OCI-LY7 (cell line): ENCODE measurements at regions not wholly inside any gene's neighbourhood (a gene's known extent, or its start where the extent isn't known, plus 50 kb on each side); places are given as distances from the start of the nearest gene placed in this dataset.

Source experiments
- BruUV-seq: library from RNA; stranded (reverse); fragments of 400-500 nt; replicated peaks from 2 replicates; lab custom pipeline; 2021; lab: Mats Ljungman, UMichigan
- CTCF ChIA-PET: fragments of 300-600 bp; sonication (Branson Sonifier 250); formaldehyde crosslinking; loops from one replicate; lab custom pipeline; 2022; ENCODE audit warnings: antibody characterized with exemption; ENCODE audit not compliant: unreplicated experiment; lab: Charles Lee
- POLR2A ChIA-PET: fragments of 300-600 bp; sonication (Branson Sonifier 250); formaldehyde crosslinking; loops from one replicate; lab custom pipeline; 2022; ENCODE audit warnings: antibody characterized with exemption; lab: Charles Lee
- DNase-seq: peaks from one replicate; pipeline ENCODE4 v3.0.0-alpha.2; 2015; ENCODE audit warnings: low spot score
- H2AFZ ChIP-seq: fragments of 200-600 bp; sonication (generic), shearing (Covaris generic); 2 replicates; pipeline ENCODE4 v1.6.1; 2014; ENCODE audit warnings: mild to moderate bottlenecking, antibody characterized with exemption, low read length, moderate library complexity
- H3K27ac ChIP-seq: fragments of 200-600 bp; sonication (generic); 2 replicates; pipeline ENCODE4 v1.5.1; 2014; ENCODE audit warnings: mixed run types, low read depth, mild to moderate bottlenecking, moderate library complexity, low read length, inconsistent platforms; ENCODE audit not compliant: poor library complexity, severe bottlenecking
- H3K36me3 ChIP-seq: fragments of 200-600 bp; sonication (generic); 2 replicates; pipeline ENCODE4 v1.6.1; 2014; ENCODE audit warnings: mild to moderate bottlenecking, antibody characterized with exemption, low read length, moderate library complexity, mixed read lengths; ENCODE audit not compliant: insufficient read depth
- H3K4me1 ChIP-seq: fragments of 200-600 bp; sonication (generic); 2 replicates; pipeline ENCODE4 v1.5.1; 2014; ENCODE audit warnings: mild to moderate bottlenecking, low read length; ENCODE audit not compliant: insufficient read depth, poor library complexity, severe bottlenecking
- H3K4me2 ChIP-seq: fragments of 200-600 bp; sonication (generic); 2 replicates; pipeline ENCODE4 v1.6.1; 2014; ENCODE audit warnings: mild to moderate bottlenecking, low read length
- H3K4me3 ChIP-seq: fragments of 200-600 bp; sonication (generic); 2 replicates; pipeline ENCODE4 v1.5.1; 2014; ENCODE audit warnings: mild to moderate bottlenecking, low read depth, low read length; ENCODE audit not compliant: poor library complexity, severe bottlenecking
- H3K79me2 ChIP-seq: fragments of 200-600 bp; sonication (generic); 2 replicates; pipeline ENCODE4 v1.6.1; 2016; ENCODE audit warnings: low read depth, mild to moderate bottlenecking, low read length, moderate library complexity, mixed read lengths; ENCODE audit not compliant: insufficient read depth
- H3K9me2 ChIP-seq: fragments of 200-600 bp; sonication (generic); 2 replicates; pipeline ENCODE4 v1.6.1; 2016; ENCODE audit warnings: mild to moderate bottlenecking, low read length, mixed read lengths; ENCODE audit not compliant: insufficient read depth
- H3K9me3 ChIP-seq: fragments of 200-600 bp; sonication (generic); 2 replicates; pipeline ENCODE4 v1.6.1; 2014; ENCODE audit warnings: mild to moderate bottlenecking, mixed run types, low read length, mixed read lengths
- H4K20me1 ChIP-seq: fragments of 200-600 bp; sonication (generic); 2 replicates; pipeline ENCODE4 v1.6.1; 2014; ENCODE audit warnings: mild to moderate bottlenecking, antibody characterized with exemption, low read length, moderate library complexity, mixed read lengths; ENCODE audit not compliant: insufficient read depth
- CTCF ChIP-seq: fragments of 200-600 bp; sonication (generic); conservative IDR thresholded peaks from 2 replicates; pipeline ENCODE4 v1.5.1; 2014; ENCODE audit warnings: mild to moderate bottlenecking, antibody characterized with exemption, low read length, moderate library complexity, mixed read lengths
- EZH2phosphoT487 ChIP-seq: fragments of 200-600 bp; sonication (generic); IDR thresholded peaks from 2 replicates; pipeline ENCODE4 v1.6.1; 2018; ENCODE audit warnings: low read depth, borderline replicate concordance, mild to moderate bottlenecking, mixed run types, antibody characterized with exemption, low read length, moderate library complexity, mixed read lengths
- intact Hi-C: fragments of 100-400 bp; cut with micrococcal nuclease; formaldehyde crosslinking; loops from one replicate; pipeline ENCODE4 v1.10.0; 2022; ENCODE audit not compliant: unreplicated experiment

GRCh38 chr1:83709662-83710061 lies 289.3 kb downstream of the TTLL7 start:
- no peak for TF ChIP-seq EZH2phosphoT487
- TF ChIP-seq CTCF = no peak
- CTCF ChIA-PET = no interaction called here
- no peak overlapping the region for H3K4me3 ChIP-seq
- POLR2A ChIA-PET = interaction anchor here (0.5 to 0.6 kb wide), 2 partner anchors 24 to 209 kb away, joined by 3 read pairs; no protein-coding TSS in a partner anchor
- BruUV-seq = no TSS peak
- H3K79me2 ChIP-seq = no peaks in the 10 kb centered on the region
- no peak overlapping the region for H2AFZ ChIP-seq
- no peaks in the 10 kb centered on the region for H4K20me1 ChIP-seq
- no peak for DNase-seq
- H3K36me3 ChIP-seq = no peaks in the 10 kb centered on the region
- no peaks in the 10 kb centered on the region for H3K9me3 ChIP-seq
- no peaks in the 10 kb centered on the region for H3K9me2 ChIP-seq
- H3K4me1 ChIP-seq = no peaks in the 10 kb centered on the region
- H3K27ac ChIP-seq = no peak overlapping the region
- no peak overlapping the region for H3K4me2 ChIP-seq
- intact Hi-C loops = no loop called here

GRCh38 chr1:83706354-83706938 lies 292.5 kb downstream of the TTLL7 start:
- BruUV-seq = no TSS peak
- H3K4me3 ChIP-seq = no peak overlapping the region
- no peaks in the 10 kb centered on the region for H3K9me2 ChIP-seq
- H3K4me1 ChIP-seq = no peaks in the 10 kb centered on the region
- no peak overlapping the region for H3K27ac ChIP-seq
- no peaks in the 10 kb centered on the region for H3K36me3 ChIP-seq
- no peaks in the 10 kb centered on the region for H3K9me3 ChIP-seq
- no peak for DNase-seq
- no peak overlapping the region for H2AFZ ChIP-seq
- POLR2A ChIA-PET = no interaction called here
- H3K4me2 ChIP-seq = no peak overlapping the region
- H4K20me1 ChIP-seq = no peaks in the 10 kb centered on the region
- CTCF ChIA-PET = no interaction called here
- no peaks in the 10 kb centered on the region for H3K79me2 ChIP-seq
- TF ChIP-seq EZH2phosphoT487 (no peak), CTCF (no peak)
- intact Hi-C loops = no loop called here

- Histone ChIP-seq H4K20me1 (no peaks in the 10 kb centered on the region), H3K4me2 (no peak overlapping the region), H3K4me3 (no peak overlapping the region), H3K9me3 (no peaks in the 10 kb centered on the region), H3K9me2 (no peaks in the 10 kb centered on the region), H2AFZ (no peak overlapping the region), H3K4me1 (no peaks in the 10 kb centered on the region), H3K79me2 (no peaks in the 10 kb centered on the region), H3K27ac (no peak overlapping the region), H3K36me3 (no peaks in the 10 kb centered on the region)
- ChIA-PET POLR2A (no interaction called here), CTCF (no interaction called here)
- DNase-seq = no peak
- TF ChIP-seq CTCF (no peak), EZH2phosphoT487 (no peak)
- no TSS peak for BruUV-seq
- intact Hi-C loops = no loop called here
Observed at GRCh38 chr1:83705091-83705490, 293.8 kb downstream of the TTLL7 start.
